ENCODE measurements at regions not wholly inside any gene's neighbourhood (a gene's known extent, or its start where the extent isn't known, plus 50 kb on each side); places are given as distances from the start of the nearest gene placed in this dataset.

GRCh38 chr5:8396246-8396645, 527.3 kb downstream of the MTRR start:
- H3K27ac ChIP-seq (ENCODE audit: control insufficient read depth, insufficient read depth) = no peak overlapping the region
- CTCF ChIA-PET = no interaction called here
- FAIRE-seq (no peak), DNase-seq (ENCODE audit: low read depth, low spot score) (no peak), ATAC-seq (no peak)
- no peaks in the 10 kb centered on the region for H3K27me3 ChIP-seq (replicated peaks in 1 of 2; ENCODE audit: control insufficient read depth in 2 of 2, insufficient read depth in 2 of 2, low read length in 1 of 2)
- H4K20me1 ChIP-seq (ENCODE audit: control insufficient read depth, insufficient read depth) = no peaks in the 10 kb centered on the region
- H3K4me1 ChIP-seq (ENCODE audit: control insufficient read depth, insufficient read depth, low read length) = no peaks in the 10 kb centered on the region
- TF ChIP-seq SREBF2 (IDR thresholded peaks at IDR 0.05; ENCODE audit: low read length) = no peak
- TF ChIP-seq SREBF1 (IDR thresholded peaks at IDR 0.05; ENCODE audit: low read length) = no peak
- TF ChIP-seq NRF1 (conservative IDR thresholded peaks at IDR 0.05; ENCODE audit: low read depth, low read length) = no peak
- TF ChIP-seq CEBPZ (IDR thresholded peaks at IDR 0.05; ENCODE audit: low read depth, low read length) = no peak
- TF ChIP-seq PAX8 (IDR thresholded peaks at IDR 0.05) = no peak
- no peak for TF ChIP-seq TCF3 (IDR thresholded peaks at IDR 0.05; ENCODE audit: borderline replicate concordance, insufficient read depth, low read depth, low read length)
- TF ChIP-seq RCOR1 (conservative IDR thresholded peaks at IDR 0.05; ENCODE audit: low read depth, low read length) = no peak
- TF ChIP-seq E2F8 (IDR thresholded peaks at IDR 0.05; ENCODE audit: low read depth, partially characterized antibody) = no peak
- TF ChIP-seq LARP7 (IDR thresholded peaks at IDR 0.05) = no peak
- TF ChIP-seq SMAD5 (IDR thresholded peaks at IDR 0.05; ENCODE audit: low read depth) = no peak
- TF ChIP-seq HDGF (IDR thresholded peaks at IDR 0.05) = no peak
- H3K36me3 ChIP-seq (ENCODE audit: control insufficient read depth in 2 of 2, insufficient read depth in 2 of 2, low read length in 1 of 2) = no peaks in the 10 kb centered on the region
- H3K79me2 ChIP-seq (ENCODE audit: control insufficient read depth, insufficient read depth, low read length) = no peaks in the 10 kb centered on the region
- RAD21 ChIA-PET (ENCODE audit: unreplicated experiment) = no interaction called here
- POLR2A ChIA-PET = no interaction called here
- intact Hi-C loops (cut with micrococcal nuclease; ENCODE audit: unreplicated experiment) = no loop called here
- 0% methylated on average over 1 of the region's 1 CpG for WGBS (ENCODE audit: insufficient coverage, insufficient replicate concordance, low lambda C conversion rate, missing lambda C conversion rate)
- SMC1A ChIA-PET (ENCODE audit: uncharacterized antibody, unreplicated experiment) = no interaction called here
- H3K9me3 ChIP-seq (replicated peaks; ENCODE audit: control insufficient read depth, insufficient read depth, low read length) = no peaks in the 10 kb centered on the region
- H2AFZ ChIP-seq (ENCODE audit: control insufficient read depth, low read depth, low read length) = no peak overlapping the region
- in situ Hi-C loops (cut with MboI) = no loop called here
- H3K4me3 ChIP-seq = no peak overlapping the region
- no TSS peak for BruUV-seq (replicated peaks)
- H3K4me2 ChIP-seq (ENCODE audit: control insufficient read depth, insufficient read depth) = no peak overlapping the region
- no peak overlapping the region for H3K9ac ChIP-seq (ENCODE audit: control insufficient read depth, insufficient read depth, low read length)

Data from GM12878 (cell line).